Gastrocnemius medialis (tissue), 4 donors: ENCODE measurements at regions not wholly inside any gene's neighbourhood (a gene's known extent, or its start where the extent isn't known, plus 50 kb on each side); places are given as distances from the start of the nearest gene placed in this dataset.

Experiments
- CTCF ChIP-seq, 5 experiments: fragments of 450-650 bp in 3 of 5; fragments of 200-600 bp in 2 of 5; sonication (generic) in 2 of 5; IDR thresholded peaks in 4 of 5; conservative IDR thresholded peaks in 1 of 5; 1 replicate in 4 of 5; 2 replicates in 1 of 5; pipeline ENCODE4 v1.5.1; 2016 to 2019; ENCODE audit warnings: antibody characterized with exemption in 5 of 5, mild to moderate bottlenecking in 3 of 5, moderate library complexity in 3 of 5
- POLR2A ChIP-seq, 2 donors: fragments of 450-650 bp; IDR thresholded peaks; one replicate each; pipeline ENCODE4 v1.6.1; 2017; ENCODE audit warnings: antibody characterized with exemption in 2 of 2, mild to moderate bottlenecking in 2 of 2, moderate library complexity in 2 of 2

DNA sequence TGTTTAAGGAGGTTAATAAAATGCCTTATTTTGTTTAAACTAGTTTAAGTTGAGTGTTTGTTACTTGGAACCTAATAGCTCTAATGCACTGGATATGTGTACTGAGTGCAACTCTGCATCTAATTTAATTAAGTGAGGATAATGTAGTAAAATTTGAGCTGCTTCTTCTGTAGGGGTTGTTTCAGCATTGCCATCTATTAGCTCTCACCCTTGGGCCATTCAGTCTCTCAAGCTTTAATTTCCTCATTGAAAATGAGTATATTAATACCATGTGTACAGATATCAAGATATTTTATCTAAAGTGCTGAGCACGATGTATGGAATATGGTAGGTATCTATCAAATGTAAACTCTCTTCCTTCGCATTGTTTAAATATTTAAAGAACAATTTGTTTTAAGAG lies 375.7 kb upstream of the LRRC3B start:
- TF ChIP-seq CTCF (IDR thresholded peaks at IDR 0.05 in 4 of 5, conservative IDR thresholded peaks at IDR 0.05 in 1 of 5) (no peak), POLR2A (IDR thresholded peaks at IDR 0.05) (no peak)
